IPS DF 4.7 (cell line): ENCODE measurements at regions not wholly inside any gene's neighbourhood (a gene's known extent, or its start where the extent isn't known, plus 50 kb on each side); places are given as distances from the start of the nearest gene placed in this dataset.

Source experiments
- DNase-seq: peaks from one replicate; pipeline ENCODE4 v3.0.0-alpha.2; 2013; ENCODE audit warnings: low spot score; ENCODE audit errors: extremely low read depth

GRCh38 chr5:86971034-86971571, 296.6 kb upstream of the RASA1 start:
- DNase-seq: no peak

- DNase-seq: no peak
Observed at GRCh38 chr5:86974955-86975354, 292.7 kb upstream of the RASA1 start.

DNA sequence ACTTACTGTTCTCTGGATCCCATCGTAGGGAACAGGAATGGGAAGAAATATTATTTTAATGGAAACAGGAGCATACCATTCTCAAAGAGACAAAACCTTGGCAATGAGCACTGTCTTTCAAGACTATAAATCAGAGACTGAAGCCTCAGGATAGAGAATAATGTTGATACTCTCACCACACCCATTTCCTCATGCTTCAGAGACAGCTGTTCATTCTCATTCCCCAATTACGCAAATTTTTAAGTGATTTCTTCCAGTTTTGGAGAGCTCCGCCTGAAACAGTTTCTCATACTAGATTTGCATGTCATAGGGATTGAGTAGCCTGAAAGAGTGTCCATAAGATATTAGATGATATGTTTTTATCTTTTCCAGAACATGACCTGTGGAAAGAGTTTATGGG, 290.5 kb upstream of the RASA1 start:
- no peak for DNase-seq

DNA sequence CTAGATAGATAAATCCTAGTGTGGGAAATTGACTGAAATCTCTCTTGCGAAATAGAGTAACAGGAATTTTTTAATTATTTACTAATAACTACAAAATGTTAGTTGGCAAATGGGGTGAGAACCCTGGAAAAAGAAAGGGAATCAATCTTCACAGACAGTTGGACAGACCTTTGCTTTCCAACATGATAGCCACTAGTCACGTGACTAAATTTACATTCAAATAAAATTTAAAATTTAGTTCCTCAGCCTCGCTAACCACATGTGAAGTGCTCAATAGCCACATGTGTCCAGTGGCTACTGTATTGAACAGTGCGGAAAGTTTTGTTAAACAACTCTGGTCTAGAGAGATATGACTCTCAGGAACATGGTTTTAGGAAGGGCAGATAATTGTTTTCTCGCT, 289.9 kb upstream of the RASA1 start:
- no peak for DNase-seq

GRCh38 chr5:86979811-86980411, 287.8 kb upstream of the RASA1 start:
- DNase-seq: no peak

GRCh38 chr5:86981898-86982297, 285.8 kb upstream of the RASA1 start:
- no peak for DNase-seq

- DNase-seq: no peak
Observed at GRCh38 chr5:86983208-86983607, 284.5 kb upstream of the RASA1 start.

- DNase-seq: no peak
Observed at GRCh38 chr5:86986837-86987236, 280.8 kb upstream of the RASA1 start.

DNA sequence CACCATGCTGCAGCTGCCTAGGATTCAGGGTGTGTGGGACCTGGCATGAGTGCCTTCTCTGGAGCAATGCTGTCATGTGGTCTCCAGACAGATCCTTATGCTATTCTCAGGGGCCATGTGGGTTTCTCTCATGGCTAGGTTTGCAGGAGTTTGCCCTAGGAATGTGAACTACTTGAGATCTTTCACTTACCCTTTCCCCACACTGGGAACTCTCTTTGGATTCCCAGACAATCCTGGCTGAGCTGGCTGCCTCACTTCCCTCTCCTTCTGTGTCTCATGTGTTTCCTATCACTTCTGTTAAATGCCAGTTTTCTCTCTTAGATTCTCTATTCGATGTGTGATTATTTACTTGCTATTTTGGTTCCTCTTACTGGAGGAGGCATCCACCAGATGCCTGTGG, 270.2 kb upstream of the RASA1 start:
- no peak for DNase-seq

DNA sequence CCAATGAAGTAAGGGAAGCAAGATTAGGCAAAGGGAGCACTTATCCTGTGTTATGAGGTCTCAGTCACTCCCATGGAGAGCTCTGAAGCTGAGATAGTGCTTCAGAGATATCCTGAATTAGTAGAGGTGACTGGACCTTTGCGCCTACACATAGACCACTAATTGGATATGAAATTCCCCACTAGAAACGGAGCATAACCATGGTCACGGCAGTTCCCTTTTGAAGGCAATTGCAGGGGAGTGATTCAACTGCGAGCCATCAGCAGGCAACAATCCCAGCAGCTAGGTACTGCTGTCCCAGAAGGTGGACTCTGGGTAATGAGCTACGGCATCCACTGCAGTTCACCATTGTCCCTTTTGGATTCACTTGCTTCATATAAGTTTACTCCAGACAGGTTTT, 267.7 kb upstream of the RASA1 start:
- DNase-seq: no peak

DNA sequence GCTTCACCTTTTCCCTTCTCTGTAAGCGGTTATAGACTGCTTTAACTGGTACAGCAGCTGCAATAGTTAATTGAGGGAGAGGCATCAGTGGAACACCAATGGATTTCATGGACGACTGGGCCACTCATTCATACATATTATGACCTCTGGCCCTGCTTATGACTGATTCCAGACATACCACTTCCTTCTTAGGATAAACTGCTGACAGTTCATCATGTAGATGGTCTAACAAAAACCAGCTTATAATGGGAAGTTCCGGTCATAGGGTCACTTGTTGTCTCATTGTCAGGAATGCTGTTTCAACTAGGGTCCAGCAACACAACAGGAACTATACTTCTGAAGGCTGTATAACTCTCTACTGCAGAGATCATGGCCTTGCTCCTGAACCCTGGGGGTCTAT, 265.2 kb upstream of the RASA1 start:
- DNase-seq: no peak

- no peak for DNase-seq
Observed at GRCh38 chr5:87004101-87004500, 263.6 kb upstream of the RASA1 start.

- no peak for DNase-seq
Observed at GRCh38 chr5:87007737-87008136, 259.9 kb upstream of the RASA1 start.

- DNase-seq: no peak
Observed at GRCh38 chr5:87008751-87009560, 258.7 kb upstream of the RASA1 start.

DNA sequence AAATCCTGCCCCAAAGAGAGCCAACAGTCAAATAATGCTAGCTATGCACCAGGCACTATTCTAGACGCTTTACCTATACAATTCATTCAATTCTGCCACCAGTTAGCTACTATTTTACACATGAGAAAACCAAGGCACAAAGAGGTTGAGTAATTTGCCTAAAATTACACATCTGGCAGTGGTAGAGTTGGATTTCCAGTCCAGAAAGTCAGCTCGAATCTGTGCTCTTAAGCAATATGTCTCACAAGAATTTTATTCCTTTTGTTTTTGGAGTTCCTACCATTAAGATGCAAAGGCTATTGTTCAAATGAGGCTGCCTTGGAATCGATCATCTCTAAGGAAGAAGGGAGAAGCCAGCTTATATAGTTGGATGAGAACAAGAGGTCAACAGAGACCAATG, 256.9 kb upstream of the RASA1 start:
- no peak for DNase-seq

GRCh38 chr5:87015901-87016300, 251.8 kb upstream of the RASA1 start:
- no peak for DNase-seq

GRCh38 chr5:87020099-87020934, 247.4 kb upstream of the RASA1 start:
- DNase-seq: no peak

DNA sequence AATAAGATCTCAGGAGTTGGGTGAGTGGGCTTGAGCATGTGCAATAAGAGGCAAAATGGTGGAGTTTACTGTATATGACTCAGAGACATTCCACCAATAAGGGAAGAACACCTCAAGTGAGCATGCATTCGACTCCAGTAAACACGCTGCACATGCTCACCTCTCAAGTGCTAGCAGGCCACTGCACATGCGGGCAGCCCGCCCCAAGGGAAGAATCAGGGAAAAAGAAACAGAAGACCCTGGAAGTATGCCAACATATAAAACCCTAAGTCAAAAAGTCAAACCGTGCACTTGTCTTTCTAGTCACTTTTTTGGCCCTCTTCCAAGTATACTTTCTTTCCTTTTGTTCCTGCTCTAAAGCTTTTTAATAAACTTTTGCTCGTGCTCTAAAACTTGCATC, 245.3 kb upstream of the RASA1 start:
- no peak for DNase-seq

- no peak for DNase-seq
Observed at GRCh38 chr5:87027570-87027969, 240.1 kb upstream of the RASA1 start.

- DNase-seq: no peak
Observed at GRCh38 chr5:87029951-87030350, 237.7 kb upstream of the RASA1 start.

GRCh38 chr5:87030699-87031098, 237.0 kb upstream of the RASA1 start:
- no peak for DNase-seq

- DNase-seq: no peak
Observed at GRCh38 chr5:87034557-87034956, 233.1 kb upstream of the RASA1 start.
